GM12878 (cell line): ENCODE measurements at regions not wholly inside any gene's neighbourhood (a gene's known extent, or its start where the extent isn't known, plus 50 kb on each side); places are given as distances from the start of the nearest gene placed in this dataset.

ENCODE experiments used
- ATAC-seq: fragments of 200-7000 bp; cut with Tn5 transposase; 3 replicates; pipeline ENCODE4 v1.9.1; 2020; ENCODE audit warnings: mild to moderate bottlenecking, moderate library complexity
- BruUV-seq: library from RNA; stranded (reverse); fragments of 400-500 nt; replicated peaks from 2 replicates; lab custom pipeline; 2021; lab: Mats Ljungman, UMichigan
- CTCF ChIA-PET: fragments of 300-600 bp; sonication (Branson Sonifier 250); formaldehyde crosslinking; extraction: SDS; loops from one replicate; lab custom pipeline; 2021; ENCODE audit warnings: inconsistent platforms; lab: Yijun Ruan, JAX
- POLR2A ChIA-PET: fragments of 350-600 bp; formaldehyde crosslinking; extraction: SDS; loops from one replicate; lab custom pipeline; 2021; ENCODE audit warnings: inconsistent platforms; lab: Charles Lee
- RAD21 ChIA-PET: fragments of 300-600 bp; sonication (Branson Sonifier 250); formaldehyde crosslinking; loops from one replicate; lab custom pipeline; 2023; ENCODE audit warnings: antibody characterized with exemption; ENCODE audit not compliant: unreplicated experiment; lab: Charles Lee
- SMC1A ChIA-PET: fragments of 300-600 bp; sonication (Branson Sonifier 250); formaldehyde crosslinking; loops from one replicate; lab custom pipeline; 2023; ENCODE audit not compliant: unreplicated experiment, uncharacterized antibody; lab: Charles Lee
- DNase-seq: peaks from one replicate; pipeline ENCODE4 v3.0.0-alpha.2; 2011; ENCODE audit warnings: low read depth, low spot score
- FAIRE-seq: peaks from 3 replicates; lab custom pipeline; 2011; peaks lifted over from hg19 to GRCh38; lab: Jason Lieb, UNC
- H2AFZ ChIP-seq: 2 replicates; pipeline ENCODE4 v1.6.0; 2011; ENCODE audit warnings: low read depth, low read length, control low read depth; ENCODE audit not compliant: control insufficient read depth
- H3K27ac ChIP-seq: 2 replicates; pipeline ENCODE4 v1.5.1; 2011; ENCODE audit warnings: control low read depth; ENCODE audit not compliant: control insufficient read depth, insufficient read depth
- H3K27me3 ChIP-seq, 2 experiments: replicated peaks in 1 of 2; 2 replicates each; pipeline versions ENCODE4 v1.6.0 to v1.6.1; 2011; ENCODE audit warnings: low read length in 1 of 2; ENCODE audit not compliant: control insufficient read depth in 2 of 2, insufficient read depth in 2 of 2
- H3K36me3 ChIP-seq, 2 experiments: 2 replicates each; pipeline ENCODE4 v1.5.1; 2011; ENCODE audit warnings: low read length in 1 of 2; ENCODE audit not compliant: control insufficient read depth in 2 of 2, insufficient read depth in 2 of 2
- H3K4me1 ChIP-seq: 2 replicates; pipeline ENCODE4 v1.6.1; 2011; ENCODE audit warnings: mild to moderate bottlenecking, low read length, moderate library complexity, mixed read lengths; ENCODE audit not compliant: control insufficient read depth, insufficient read depth
- H3K4me2 ChIP-seq: 2 replicates; pipeline ENCODE4 v1.6.0; 2011; ENCODE audit warnings: control low read depth; ENCODE audit not compliant: control insufficient read depth, insufficient read depth
- H3K4me3 ChIP-seq: fragments of 200-600 bp; sonication (generic); 2 replicates; pipeline ENCODE4 v1.5.1; 2016
- H3K79me2 ChIP-seq: 2 replicates; pipeline ENCODE4 v1.6.0; 2011; ENCODE audit warnings: low read length; ENCODE audit not compliant: control insufficient read depth, insufficient read depth
- H3K9ac ChIP-seq: 2 replicates; pipeline ENCODE4 v1.8.0; 2011; ENCODE audit warnings: low read length, control low read depth, mixed read lengths; ENCODE audit not compliant: control insufficient read depth, insufficient read depth
- H3K9me3 ChIP-seq: replicated peaks from 3 replicates; pipeline ENCODE4 v1.5.1; 2011; ENCODE audit warnings: mild to moderate bottlenecking, low read length; ENCODE audit not compliant: control insufficient read depth, insufficient read depth
- H4K20me1 ChIP-seq: 2 replicates; pipeline ENCODE4 v1.6.0; 2011; ENCODE audit not compliant: control insufficient read depth, insufficient read depth
- BMI1 ChIP-seq: fragments of 450-650 bp; IDR thresholded peaks from 2 replicates; pipeline ENCODE4 v1.6.1; 2016; ENCODE audit warnings: mild to moderate bottlenecking, moderate library complexity, borderline replicate concordance
- CREM ChIP-seq: IDR thresholded peaks from 2 replicates; pipeline ENCODE4 v1.6.1; 2014; ENCODE audit warnings: antibody characterized with exemption, low read depth
- E2F4 ChIP-seq: IDR thresholded peaks from 2 replicates; pipeline ENCODE4 v1.6.1; 2012; ENCODE audit warnings: low read depth, low read length, improper control_type of control experiment
- ETV6 ChIP-seq, 2 experiments: fragments of 450-650 bp in 1 of 2; IDR thresholded peaks in 1 of 2; conservative IDR thresholded peaks in 1 of 2; 2 replicates each; pipeline ENCODE4 v1.6.1; 2014; ENCODE audit warnings: antibody characterized with exemption in 1 of 2, borderline replicate concordance in 1 of 2, low read depth in 1 of 2, mild to moderate bottlenecking in 1 of 2, moderate library complexity in 1 of 2
- HDAC6 ChIP-seq: fragments of 200-600 bp; sonication (generic); IDR thresholded peaks from one replicate; pipeline ENCODE4 v1.8.0; 2017; ENCODE audit warnings: antibody characterized with exemption; ENCODE audit not compliant: unreplicated experiment
- IKZF1 ChIP-seq: fragments of 450-650 bp; conservative IDR thresholded peaks from 2 replicates; pipeline ENCODE4 v1.6.1; 2017; ENCODE audit warnings: antibody characterized with exemption, mild to moderate bottlenecking
- KDM1A ChIP-seq: fragments of 200-600 bp; sonication (generic); IDR thresholded peaks from 2 replicates; pipeline ENCODE4 v1.6.1; 2016; ENCODE audit warnings: borderline replicate concordance
- MLLT1 ChIP-seq: fragments of 450-650 bp; IDR thresholded peaks from 2 replicates; pipeline ENCODE4 v1.6.1; 2016; ENCODE audit warnings: mild to moderate bottlenecking
- MXI1 ChIP-seq: fragments of 150-350 bp; IDR thresholded peaks from 2 replicates; pipeline ENCODE4 v1.6.1; 2011; ENCODE audit warnings: low read depth, mild to moderate bottlenecking, inconsistent platforms, low read length, improper control_type of control experiment
- MYB ChIP-seq: fragments of 150-350 bp; IDR thresholded peaks from 2 replicates; pipeline ENCODE4 v1.6.1; 2014; ENCODE audit warnings: mild to moderate bottlenecking, low read depth, low read length, borderline replicate concordance
- MYC ChIP-seq: IDR thresholded peaks from 2 replicates; pipeline ENCODE4 v1.6.1; 2011; ENCODE audit warnings: mild to moderate bottlenecking, low read length, moderate library complexity, inconsistent platforms; ENCODE audit not compliant: insufficient read depth, insufficient replicate concordance, insufficient read length, severe bottlenecking
- PAX5 ChIP-seq: IDR thresholded peaks from 2 replicates; pipeline ENCODE4 v1.6.1; 2011; ENCODE audit warnings: low read depth, low read length, borderline replicate concordance
- POLR2AphosphoS5 ChIP-seq: IDR thresholded peaks from 2 replicates; pipeline ENCODE4 v1.6.1; 2011; ENCODE audit warnings: mild to moderate bottlenecking, low read length, inconsistent platforms
- RELA ChIP-seq: fragments of 450-650 bp; IDR thresholded peaks from 2 replicates; pipeline ENCODE4 v1.8.0; 2014; ENCODE audit warnings: borderline replicate concordance; ENCODE audit not compliant: partially characterized antibody
- SIN3A ChIP-seq: IDR thresholded peaks from 2 replicates; pipeline ENCODE4 v1.6.1; 2012; ENCODE audit warnings: low read depth, low read length, improper control_type of control experiment
- TCF3 ChIP-seq: IDR thresholded peaks from 2 replicates; pipeline ENCODE4 v1.6.1; 2012; ENCODE audit warnings: low read depth, mild to moderate bottlenecking, low read length, borderline replicate concordance; ENCODE audit not compliant: insufficient read depth
- YY1 ChIP-seq: IDR thresholded peaks from 2 replicates; pipeline ENCODE4 v1.6.1; 2011; ENCODE audit warnings: low read depth, mild to moderate bottlenecking, low read length
- ZNF207 ChIP-seq: fragments of 450-650 bp; IDR thresholded peaks from 2 replicates; pipeline ENCODE4 v1.6.1; 2014; ENCODE audit warnings: antibody characterized with exemption, mild to moderate bottlenecking, borderline replicate concordance
- ZNF24 ChIP-seq: fragments of 450-650 bp; IDR thresholded peaks from 2 replicates; pipeline ENCODE4 v1.6.1; 2017; ENCODE audit warnings: antibody characterized with exemption, mild to moderate bottlenecking
- ZZZ3 ChIP-seq: IDR thresholded peaks from 2 replicates; pipeline ENCODE4 v1.6.1; 2011; ENCODE audit warnings: low read depth; ENCODE audit not compliant: control insufficient read depth, insufficient read length
- WGBS: methylation state at CpG from one replicate; pipeline ENCODE4 v1.1.6; 2016; ENCODE audit warnings: low lambda C conversion rate; ENCODE audit not compliant: insufficient replicate concordance, insufficient coverage; ENCODE audit errors: missing lambda C conversion rate; 5-methylcytosine and 5-hydroxymethylcytosine counted together
- in situ Hi-C: fragments of 300-500 bp; cut with MboI; formaldehyde crosslinking; loops from 9 replicates; pipeline ENCODE4 v1.14.3; 2018; ENCODE audit warnings: mixed read lengths
- intact Hi-C: fragments of 100-400 bp; cut with micrococcal nuclease; formaldehyde crosslinking; loops from one replicate; pipeline ENCODE4 v1.14.2; 2022; ENCODE audit not compliant: unreplicated experiment

GRCh38 chr12:102533483-102534215 is 53.3 kb upstream of the IGF1 start:
- no peak overlapping the region for H3K4me2 ChIP-seq
- no TSS peak for BruUV-seq
- TF ChIP-seq ZNF207 (no peak), HDAC6 (no peak), E2F4 (no peak), ZZZ3 (no peak), PAX5 (no peak), MYC (no peak), IKZF1 (no peak), MYB (no peak), ETV6 (conservative IDR thresholded peaks at IDR 0.05 in 1 of 2, IDR thresholded peaks at IDR 0.05 in 1 of 2; ENCODE audit: borderline replicate concordance in 1 of 2, low read depth in 1 of 2) (no peak), TCF3 (no peak), BMI1 (no peak), SIN3A (no peak), MXI1 (no peak), CREM (no peak), ZNF24 (no peak), KDM1A (no peak), RELA (no peak), YY1 (no peak), MLLT1 (no peak), POLR2AphosphoS5 (no peak)
- H3K27ac ChIP-seq, result no peak overlapping the region
- ATAC-seq (no peak), DNase-seq (no peak), FAIRE-seq (no peak)
- no peaks in the 10 kb centered on the region for H3K79me2 ChIP-seq
- in situ Hi-C loops, result no loop called here
- ChIA-PET CTCF (interaction anchor here (0.6 kb wide), 1 partner anchor 1154 kb away, joined by 3 read pairs; no protein-coding TSS in a partner anchor), SMC1A (interaction anchor here (0.8 kb wide), 1 partner anchor 30 kb away, joined by 4 read pairs; no protein-coding TSS in a partner anchor), POLR2A (no interaction called here), RAD21 (interaction anchor here (1.1 kb wide), 1 partner anchor 10 kb away, joined by 4 read pairs; no protein-coding TSS in a partner anchor)
- no peak overlapping the region for H3K4me3 ChIP-seq
- no peaks in the 10 kb centered on the region for H3K4me1 ChIP-seq
- H3K36me3 ChIP-seq, result no peaks in the 10 kb centered on the region
- WGBS, result 53% methylated on average over 9 of the region's 9 CpGs
- no peaks in the 10 kb centered on the region for H4K20me1 ChIP-seq
- H2AFZ ChIP-seq, result no peak overlapping the region
- no peaks in the 10 kb centered on the region for H3K9me3 ChIP-seq
- intact Hi-C loops, result no loop called here
- H3K27me3 ChIP-seq, result no peaks in the 10 kb centered on the region
- no peak overlapping the region for H3K9ac ChIP-seq
